NCI-H146 (cell line): ENCODE measurements at regions not wholly inside any gene's neighbourhood (a gene's known extent, or its start where the extent isn't known, plus 50 kb on each side); places are given as distances from the start of the nearest gene placed in this dataset.
"Not testable (repeated sequence)": the region's sequence is repeated elsewhere in the genome, so short reads cannot be mapped to it uniquely, and the experiment has no call there.

Source experiments
- DNase-seq: peaks from one replicate; lab custom pipeline; 2025; lab: John Stamatoyannopoulos, UW

DNA sequence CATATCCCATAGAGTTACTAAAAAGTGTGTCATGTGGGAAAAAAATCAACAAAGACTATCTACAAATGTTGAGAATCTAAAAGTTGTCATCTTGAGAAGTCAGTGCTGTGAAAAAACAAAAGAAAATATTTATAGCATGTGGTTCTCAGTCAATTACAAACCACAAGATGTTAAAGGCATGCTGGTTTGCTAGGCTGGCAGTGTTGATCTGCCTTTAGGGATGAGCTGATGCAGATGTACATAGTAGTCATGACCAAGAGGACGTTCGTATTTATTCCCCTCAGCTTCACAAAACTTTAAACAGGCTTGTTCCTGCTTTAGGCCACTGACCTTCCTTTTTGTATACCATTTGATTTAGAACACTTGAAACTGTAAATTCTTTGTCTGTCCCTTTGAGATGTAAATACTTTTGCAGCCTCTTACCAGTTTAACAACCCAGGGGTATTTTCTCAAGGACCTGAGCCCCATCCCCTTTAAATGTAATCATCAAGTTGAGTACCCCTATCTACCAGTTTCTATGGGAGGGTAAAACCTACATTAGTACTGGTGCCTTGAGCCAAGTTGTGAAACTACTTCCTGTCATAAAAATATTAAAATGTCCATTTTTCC lies 446.6 kb downstream of the KCNJ18 start:
- no peak for DNase-seq

DNA sequence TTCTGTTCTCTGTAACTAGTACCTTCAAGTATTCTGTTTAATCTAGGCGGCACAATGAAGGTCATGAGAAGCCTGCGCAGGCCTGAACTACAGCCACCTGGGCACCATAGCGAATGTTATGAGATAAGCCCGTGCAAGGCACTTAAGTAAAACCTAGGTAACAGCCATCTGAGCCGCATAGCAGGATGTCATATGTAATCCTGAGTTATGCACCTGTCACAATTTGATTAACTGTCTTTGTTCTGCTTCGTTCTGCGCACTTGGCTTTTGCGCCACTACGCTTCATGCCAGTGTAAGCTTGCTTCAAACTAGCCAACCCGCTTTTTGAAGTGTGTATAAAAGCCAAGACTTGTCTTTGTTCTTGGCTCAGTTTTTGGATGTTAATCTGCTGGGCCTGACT lies 449.8 kb downstream of the KCNJ18 start:
- no peak for DNase-seq

DNA sequence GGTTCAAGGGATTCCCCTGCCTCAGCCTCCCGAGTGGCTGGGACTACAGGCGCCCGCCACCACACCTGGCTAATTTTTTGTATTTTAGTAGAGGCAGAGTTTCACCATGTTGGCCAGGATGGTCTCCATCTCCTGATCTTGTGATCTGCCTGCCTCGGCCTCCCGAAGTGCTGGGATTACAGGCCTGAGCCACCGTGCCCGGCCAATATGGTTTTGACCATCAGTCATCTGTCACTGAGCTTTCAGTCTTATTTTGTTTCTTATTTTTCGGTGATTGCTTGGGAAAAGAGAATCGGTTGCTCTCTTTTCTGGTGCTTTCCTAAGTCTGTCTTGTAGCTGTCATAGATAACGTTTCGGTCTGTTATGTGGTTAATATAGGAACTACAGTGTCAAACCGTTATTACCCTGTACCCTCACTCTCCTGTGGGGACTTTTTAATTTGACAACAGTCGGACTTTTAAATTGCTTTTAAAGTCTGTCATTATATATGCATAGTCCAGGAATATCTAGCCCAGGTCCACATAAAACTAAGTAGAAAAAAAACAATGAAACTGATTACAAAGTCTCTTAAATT lies 453.4 kb downstream of the KCNJ18 start:
- no peak for DNase-seq

DNA sequence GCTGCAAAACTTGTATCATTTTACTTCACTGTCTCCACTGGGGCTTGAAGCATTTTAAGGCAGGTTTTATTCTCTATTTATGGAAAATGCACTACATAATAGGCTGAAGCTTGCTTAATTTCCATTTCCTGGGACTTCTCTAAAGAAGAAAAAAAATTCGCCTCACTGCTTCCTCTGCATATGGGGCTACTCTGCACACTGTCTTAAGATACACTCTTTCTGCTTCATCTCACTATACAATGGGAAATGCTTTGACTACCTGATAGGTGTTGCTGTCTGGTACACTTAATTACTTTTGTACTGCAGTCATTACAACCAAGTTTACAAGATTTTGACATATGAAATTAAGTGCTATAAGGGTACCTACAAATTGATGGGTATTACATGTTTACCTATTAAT lies 466.0 kb downstream of the KCNJ18 start:
- DNase-seq, result no peak

DNA sequence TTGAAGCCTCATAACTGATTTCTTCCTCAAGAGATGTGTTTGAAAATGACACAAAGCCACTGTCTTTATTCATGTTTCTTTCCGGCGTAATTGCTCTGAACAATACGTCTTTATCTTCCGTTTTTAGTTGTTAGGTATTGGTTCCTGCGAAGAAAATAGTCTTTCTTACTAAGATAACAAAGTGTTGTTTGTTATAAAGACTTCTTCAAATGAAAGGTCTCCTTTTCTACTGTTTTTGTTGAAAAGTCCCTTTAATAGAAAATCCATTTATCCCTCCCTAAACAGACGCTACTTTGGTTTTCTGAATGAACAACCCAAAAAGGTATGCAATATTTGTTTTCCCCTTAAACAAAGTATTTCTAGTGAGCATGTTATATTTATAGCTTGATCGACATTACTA lies 469.1 kb downstream of the KCNJ18 start:
- no peak for DNase-seq

DNA sequence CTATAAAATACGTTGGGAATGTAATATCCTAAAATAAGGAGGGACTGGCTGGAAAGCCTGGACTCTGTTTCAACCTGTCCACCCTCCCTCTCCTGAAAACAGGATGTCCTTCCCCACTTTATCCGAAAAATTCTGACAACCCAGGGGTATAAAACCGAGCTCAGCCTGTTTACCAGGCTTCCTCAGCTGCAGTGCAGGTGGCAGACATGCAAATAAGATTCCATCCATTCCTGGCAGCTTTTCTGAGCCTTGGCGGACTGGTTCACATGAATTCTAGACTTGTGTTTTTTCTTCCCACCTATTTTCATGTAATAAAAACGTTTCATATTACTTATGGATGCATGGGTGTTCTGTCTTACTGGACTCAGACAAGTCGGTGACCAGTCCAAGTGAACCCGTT lies 479.3 kb downstream of the KCNJ18 start:
- no peak for DNase-seq

DNA sequence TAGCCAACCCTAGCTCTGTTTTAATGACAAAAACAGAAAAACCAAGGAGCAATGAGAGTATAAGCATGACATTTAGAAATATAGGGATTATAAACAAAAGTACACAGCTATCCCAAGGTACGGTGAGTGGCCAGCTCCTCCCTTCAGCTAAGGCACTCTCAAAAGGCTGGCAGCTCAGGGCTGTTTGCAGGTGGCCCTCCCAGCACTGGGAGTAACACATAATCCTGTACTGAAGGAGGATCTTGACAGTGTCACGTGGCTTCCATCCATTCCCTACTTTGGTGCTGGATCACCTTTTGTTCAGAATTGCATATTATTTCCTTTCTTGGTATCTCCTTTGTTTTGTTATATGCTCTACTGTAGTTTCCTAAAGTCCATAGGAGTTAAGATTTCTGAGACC lies 500.8 kb downstream of the KCNJ18 start:
- DNase-seq, result no peak

DNA sequence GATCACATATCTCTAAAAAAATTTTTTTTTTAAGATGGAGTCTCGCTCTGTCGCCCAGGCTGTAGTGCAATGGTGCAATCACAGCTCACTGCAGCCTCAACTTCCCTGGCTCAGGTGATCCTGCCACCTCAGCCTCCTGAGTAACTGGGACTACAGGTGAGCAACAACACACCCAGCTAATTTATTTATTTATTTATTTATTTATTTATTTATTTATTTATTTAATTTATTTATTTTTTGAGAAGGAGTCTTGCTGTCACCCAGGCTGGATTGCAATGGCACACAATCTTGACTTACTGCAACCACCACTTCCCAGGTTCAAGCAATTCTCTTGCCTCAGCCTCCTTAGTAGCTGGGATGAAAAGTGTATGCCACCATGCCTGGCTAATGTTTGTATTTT lies 507.9 kb downstream of the KCNJ18 start:
- not testable (repeated sequence) for DNase-seq

DNA sequence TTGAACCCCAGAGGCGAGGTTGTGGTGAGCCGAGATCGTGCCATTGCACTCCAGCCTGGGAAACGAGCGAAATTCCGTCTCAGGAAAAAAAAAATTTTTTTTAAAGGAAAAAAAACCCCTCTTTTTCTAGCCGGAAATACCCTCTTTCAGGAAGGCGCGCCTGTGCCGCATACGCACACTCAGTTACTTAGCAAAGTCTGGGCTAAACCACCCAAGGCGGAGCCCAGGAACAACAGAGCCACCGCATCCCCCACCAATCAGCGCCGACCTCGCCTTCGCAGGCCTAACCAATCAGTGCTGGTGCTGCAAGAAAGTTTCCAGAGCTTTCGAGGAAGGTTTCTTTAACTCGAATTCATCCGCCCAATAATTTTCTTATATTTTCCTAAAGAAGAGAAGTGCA lies 510.4 kb downstream of the KCNJ18 start:
- DNase-seq, result no peak

DNA sequence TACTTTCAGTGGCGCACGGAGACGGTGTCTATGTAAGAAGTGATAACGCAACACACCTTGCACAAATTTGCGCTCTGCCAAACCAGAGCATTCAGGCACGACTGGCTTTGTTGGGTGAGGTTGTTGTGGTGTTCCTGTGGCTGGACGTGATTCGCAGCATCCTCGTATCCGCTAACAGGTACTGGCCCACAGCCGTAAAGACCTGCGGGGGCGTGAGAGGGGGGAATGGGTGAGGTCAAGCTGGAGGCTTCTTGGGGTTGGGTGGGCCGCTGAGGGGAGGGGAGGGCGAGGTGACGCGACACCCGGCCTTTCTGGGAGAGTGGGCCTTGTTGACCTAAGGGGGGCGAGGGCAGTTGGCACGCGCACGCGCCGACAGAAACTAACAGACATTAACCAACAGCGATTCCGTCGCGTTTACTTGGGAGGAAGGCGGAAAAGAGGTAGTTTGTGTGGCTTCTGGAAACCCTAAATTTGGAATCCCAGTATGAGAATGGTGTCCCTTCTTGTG lies 510.9 kb downstream of the KCNJ18 start:
- DNase-seq, result no peak

DNA sequence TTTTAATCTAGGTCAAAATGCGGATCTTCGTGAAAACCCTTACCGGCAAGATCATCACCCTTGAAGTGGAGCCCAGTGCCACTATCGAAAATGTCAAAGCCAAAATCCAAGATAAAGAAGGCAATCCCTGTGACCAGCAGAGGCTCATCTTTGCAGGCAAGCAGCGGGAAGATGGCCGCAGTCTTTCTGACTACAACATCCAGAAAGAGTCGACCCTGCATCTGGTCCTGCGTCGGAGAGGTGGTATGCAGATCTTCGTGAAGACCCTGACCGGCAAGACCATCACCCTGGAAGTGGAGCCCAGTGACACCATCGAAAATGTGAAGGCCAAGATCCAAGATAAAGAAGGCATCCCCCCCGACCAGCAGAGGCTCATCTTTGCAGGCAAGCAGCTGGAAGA lies 511.8 kb downstream of the KCNJ18 start:
- not testable (repeated sequence) for DNase-seq

DNA sequence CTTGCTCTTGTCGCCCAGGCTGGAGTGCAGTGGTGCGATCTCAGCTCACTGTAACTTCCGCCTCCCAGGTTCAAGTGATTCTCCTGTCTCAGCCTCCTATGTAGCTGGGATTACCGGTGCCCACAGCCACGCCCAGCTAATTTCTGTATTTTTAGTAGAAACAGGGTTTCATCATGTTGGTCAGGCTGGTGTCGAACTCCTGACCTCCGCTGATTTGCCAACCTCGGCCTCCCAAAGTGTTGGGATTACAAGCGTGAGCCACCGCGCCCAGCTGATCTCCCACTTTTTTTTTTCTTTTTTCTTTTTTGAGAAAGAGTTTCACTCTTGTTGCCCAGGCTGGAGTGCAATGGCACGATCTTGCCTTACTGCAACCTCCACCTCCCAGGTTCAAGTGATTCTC lies 517.9 kb downstream of the KCNJ18 start:
- not testable (repeated sequence) for DNase-seq

DNA sequence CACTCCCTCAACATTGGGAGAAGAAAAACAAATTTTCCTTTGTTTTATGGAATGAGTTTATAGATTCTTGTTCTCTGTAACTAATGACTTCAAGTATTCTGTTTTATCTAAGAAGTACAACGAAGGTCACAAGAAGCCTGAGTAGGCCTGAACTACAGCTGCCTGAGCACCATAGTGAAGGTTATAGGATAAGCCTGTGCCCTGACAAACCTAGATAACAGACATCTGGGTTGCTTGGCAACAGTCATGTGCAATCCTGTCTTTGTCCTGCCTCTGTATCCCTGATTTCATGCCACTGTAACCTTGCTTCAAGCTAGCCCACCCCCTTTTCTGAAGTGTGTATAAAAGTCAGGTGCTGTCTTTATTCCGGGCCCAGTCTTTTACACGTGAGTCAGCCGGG lies 520.8 kb downstream of the KCNJ18 start:
- not testable (repeated sequence) for DNase-seq

DNA sequence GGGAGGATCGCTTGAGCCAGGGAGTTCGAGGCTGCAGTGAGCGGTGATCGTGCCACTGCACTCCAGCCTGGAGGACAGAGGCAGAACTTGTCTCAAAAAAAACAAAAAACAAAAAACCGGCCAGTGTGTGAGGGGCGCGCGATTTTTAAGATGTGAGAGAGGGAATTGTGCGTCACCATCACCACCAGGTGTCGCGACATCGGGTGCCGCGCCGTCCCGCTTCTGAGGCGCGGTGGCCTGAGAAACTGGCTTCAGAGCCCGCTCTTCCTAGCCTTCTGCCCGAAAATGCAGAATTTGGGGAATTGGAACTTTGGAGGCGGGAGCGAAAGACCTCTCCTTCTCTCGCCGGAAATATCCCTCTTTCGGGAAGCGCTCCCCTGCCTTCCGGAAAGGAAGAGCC lies 524.8 kb downstream of the KCNJ18 start:
- DNase-seq, result no peak

DNA sequence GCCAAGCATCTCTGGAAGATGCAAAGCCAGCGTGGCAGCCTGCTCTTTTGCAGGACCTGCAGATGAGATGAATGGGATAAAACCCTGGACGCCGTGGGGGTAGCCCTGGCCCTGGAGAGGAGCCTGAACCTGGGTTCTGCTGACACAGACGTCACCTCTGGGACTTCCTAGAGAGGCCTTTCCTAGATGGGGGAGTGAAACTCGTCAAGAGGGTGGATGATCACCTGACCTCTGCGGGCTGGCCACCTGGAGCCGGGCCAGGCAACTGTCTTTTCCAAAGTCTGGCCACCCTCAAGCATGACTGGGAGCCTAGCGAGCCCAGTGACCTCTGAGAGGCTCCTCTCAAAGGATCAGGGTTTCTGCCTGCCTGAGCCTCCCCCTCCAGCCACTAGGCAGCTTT lies 529.0 kb downstream of the KCNJ18 start:
- no peak for DNase-seq

DNA sequence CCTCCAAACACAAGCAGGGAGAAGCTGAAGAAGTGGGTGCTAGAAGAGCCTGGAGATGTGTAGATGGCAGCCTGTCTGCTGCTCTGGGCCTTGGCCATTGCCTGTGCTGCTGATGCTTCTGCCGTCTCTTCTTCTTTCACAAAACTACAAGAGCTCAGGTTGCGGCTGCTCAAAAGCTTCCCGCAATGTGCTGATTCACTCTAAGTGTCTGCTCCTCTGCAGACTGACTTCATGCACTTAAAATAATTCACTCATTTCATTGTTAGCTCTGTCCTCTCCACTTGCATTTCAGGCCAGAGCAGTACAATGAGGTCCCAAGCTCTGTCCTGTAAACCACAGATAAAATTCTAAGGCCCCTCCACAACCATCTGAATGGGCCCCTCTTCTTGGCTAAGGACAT lies 534.2 kb downstream of the KCNJ18 start:
- DNase-seq, result not testable (repeated sequence)

DNA sequence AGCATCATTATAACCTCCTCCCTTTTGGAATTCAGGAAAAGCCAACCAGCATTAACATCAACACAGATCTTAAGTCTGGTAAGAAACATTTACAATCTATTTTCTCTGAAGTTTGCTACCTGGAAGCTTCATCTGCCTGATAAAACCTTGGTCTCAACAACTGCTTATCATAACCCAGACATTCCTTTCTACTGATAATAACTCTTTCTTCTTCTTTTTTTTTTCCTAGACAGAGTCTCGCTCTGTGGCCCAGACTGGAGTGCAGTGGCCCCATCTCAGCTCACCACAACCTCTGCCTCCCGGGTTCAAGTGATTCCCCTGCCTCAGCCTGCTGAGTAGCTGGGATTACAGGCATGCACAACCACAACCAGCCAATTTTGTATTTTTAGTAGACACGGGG lies 534.6 kb downstream of the KCNJ18 start:
- DNase-seq, result not testable (repeated sequence)

DNA sequence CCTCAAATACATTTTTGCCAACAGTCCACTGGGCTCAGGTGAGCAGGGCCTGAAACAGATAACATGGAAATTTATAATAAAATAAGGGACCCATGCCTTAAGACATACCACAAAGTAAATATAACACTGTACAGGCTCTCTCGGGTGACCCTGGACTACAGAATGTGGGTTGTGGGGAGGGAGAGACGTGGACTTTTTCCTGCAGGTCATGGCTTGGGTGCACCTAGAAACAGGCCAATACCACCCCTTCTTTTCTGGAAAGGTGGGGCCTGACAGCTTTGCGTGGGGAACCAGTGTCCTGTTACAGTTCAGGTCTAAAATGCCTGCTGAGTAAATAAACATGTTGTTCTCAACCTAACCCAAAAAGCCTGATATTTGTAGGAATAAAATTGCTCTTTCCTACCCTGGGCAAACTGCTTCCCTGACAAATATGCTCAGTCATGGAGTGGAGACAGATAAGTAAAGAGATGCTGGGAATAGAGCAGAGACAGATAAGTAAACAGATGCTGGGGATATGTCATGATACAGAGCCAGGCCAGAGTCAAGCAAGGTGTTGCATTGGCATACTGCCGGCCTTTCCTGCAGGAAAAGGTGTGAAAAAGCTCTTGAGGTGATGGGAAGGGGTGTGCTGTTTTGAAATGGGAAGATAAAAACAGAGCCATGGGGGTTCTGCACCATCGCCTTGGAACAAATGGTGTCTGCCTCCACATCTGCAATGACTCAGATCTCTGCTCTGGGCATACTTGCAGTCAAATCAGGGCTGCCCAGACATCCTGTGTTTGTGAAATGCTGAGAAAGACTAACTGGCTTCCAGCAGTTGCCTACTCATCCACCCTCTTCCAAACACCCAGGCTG lies 535.6 kb downstream of the KCNJ18 start:
- DNase-seq, result not testable (repeated sequence)

DNA sequence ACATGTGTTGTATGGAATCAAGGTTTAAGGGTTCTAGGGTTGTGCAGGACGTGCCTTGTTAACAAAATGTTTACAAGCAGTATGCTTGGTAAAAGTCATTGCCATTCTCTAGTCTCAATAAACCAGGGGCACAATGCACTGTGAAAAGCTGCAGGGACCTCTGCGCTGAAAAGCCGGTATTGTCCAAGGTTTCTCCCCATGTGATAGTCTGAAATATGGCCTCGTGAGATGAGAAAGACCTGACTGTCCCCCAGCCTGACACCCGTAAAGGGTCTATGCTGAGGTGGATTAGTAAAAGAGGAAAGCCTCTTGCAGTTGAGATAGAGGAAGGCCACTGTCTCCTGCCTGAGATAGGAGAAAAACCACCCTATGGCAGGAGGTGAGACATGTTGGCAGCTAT lies 537.5 kb downstream of the KCNJ18 start:
- not testable (repeated sequence) for DNase-seq

DNA sequence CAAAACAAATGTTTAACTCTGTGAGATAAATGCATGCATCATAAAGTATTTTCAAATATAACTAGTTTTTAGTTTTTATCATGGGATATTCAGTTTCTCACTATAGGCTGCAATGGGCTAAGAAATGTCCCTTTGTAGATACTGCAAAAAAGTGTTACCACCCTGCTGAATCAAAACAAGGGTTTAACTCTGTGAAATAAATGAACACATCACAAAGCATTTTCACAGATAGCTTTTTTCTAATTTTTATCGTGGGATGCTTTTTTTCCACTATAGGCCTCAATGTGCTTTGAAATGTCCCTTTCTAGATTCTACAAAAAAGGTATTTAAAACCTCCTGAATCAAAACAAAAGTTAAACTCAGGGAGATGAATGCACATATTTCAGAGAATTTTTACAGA lies 541.1 kb downstream of the KCNJ18 start:
- no peak for DNase-seq

DNA sequence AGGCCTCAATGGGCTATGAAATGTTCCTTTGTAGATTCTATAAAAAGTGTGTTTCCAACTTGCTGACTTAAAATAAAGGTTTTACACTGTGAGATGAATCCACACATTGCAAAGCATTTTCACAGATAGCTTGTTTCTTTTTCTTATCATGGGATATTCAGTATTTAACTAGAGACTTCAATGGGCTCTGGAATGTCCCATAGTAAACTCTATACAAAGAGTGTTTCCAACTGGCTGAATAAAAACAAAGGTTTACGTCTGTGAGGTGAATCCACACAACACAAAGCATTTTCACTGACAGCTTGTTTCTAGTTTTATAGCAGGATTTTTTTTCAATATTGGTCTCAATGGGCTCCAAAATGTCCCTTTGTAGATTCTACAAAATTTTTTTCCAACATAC lies 550.1 kb downstream of the KCNJ18 start:
- no peak for DNase-seq

DNA sequence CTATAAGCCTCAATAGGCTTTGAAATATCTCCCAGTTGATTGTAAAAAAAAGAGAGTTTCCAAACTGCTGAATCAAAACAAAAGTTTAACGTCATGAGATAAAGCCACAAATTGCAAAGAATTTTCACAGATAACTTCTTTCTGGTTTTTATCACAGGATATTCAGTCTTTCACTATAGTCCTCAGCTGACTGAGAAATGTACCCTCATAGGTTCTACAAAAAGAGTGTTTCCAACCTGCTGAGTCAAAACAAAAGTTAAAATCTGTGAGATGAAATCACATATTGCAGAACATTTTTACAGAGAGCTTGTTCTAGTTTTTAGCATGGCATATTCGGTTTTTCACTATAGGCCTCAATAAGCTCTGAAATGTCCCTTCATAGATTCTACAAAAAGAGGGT lies 559.2 kb downstream of the KCNJ18 start:
- DNase-seq, result no peak

DNA sequence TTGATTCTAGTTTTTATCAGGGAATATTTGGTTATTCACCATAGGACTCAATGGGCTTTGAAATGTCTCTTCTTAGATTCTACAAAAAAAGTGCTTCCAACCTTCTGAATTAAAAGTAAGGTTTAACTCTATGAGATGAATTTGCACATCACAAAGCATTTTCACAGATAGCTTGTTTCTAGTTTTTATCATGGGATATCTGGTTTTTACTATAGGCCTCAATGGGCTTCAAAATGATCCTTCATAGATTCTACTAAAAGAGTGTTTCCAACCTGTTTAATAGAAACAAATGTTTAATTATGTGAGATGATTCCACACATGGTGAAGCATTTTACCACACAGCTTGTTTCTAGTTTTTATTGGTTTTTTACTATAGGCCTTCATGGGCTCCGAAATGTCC lies 560.7 kb downstream of the KCNJ18 start:
- no peak for DNase-seq
